Neural cell (in vitro differentiated cells): ENCODE measurements at regions not wholly inside any gene's neighbourhood (a gene's known extent, or its start where the extent isn't known, plus 50 kb on each side); places are given as distances from the start of the nearest gene placed in this dataset.

Experiments
- H2AFZ ChIP-seq: fragments of 200-600, 300-800 bp; sonication (generic), shearing (Covaris generic); 2 replicates; pipeline ENCODE4 v1.6.0; 2014; ENCODE audit warnings: low read depth, mild to moderate bottlenecking, antibody characterized with exemption, low read length, moderate library complexity
- H3F3A ChIP-seq: fragments of 200-600 bp; shearing (Covaris generic); 2 replicates; pipeline ENCODE4 v1.6.1; 2016; ENCODE audit warnings: mild to moderate bottlenecking, moderate library complexity, mixed read lengths, antibody characterized with exemption, low read length; ENCODE audit not compliant: insufficient read depth, poor library complexity, severe bottlenecking
- H3K27ac ChIP-seq: fragments of 200-600, 300-800 bp; sonication (generic), shearing (Covaris generic); 2 replicates; pipeline ENCODE4 v1.5.1; 2014; ENCODE audit warnings: mild to moderate bottlenecking, low read length, moderate library complexity
- H3K27me3 ChIP-seq: fragments of 300-800, 200-600 bp; sonication (generic), shearing (Covaris generic); 2 replicates; pipeline ENCODE4 v1.6.0; 2014; ENCODE audit warnings: mild to moderate bottlenecking, low read depth, low read length, moderate library complexity; ENCODE audit not compliant: insufficient read depth
- H3K36me3 ChIP-seq: fragments of 300-800, 200-600 bp; sonication (generic), shearing (Covaris generic); 2 replicates; pipeline ENCODE4 v1.5.1; 2014; ENCODE audit warnings: mild to moderate bottlenecking, antibody characterized with exemption, low read length, moderate library complexity; ENCODE audit not compliant: insufficient read depth
- H3K4me2 ChIP-seq: fragments of 300-800, 200-600 bp; sonication (generic), shearing (Covaris generic); 2 replicates; pipeline ENCODE4 v1.6.0; 2014; ENCODE audit warnings: mild to moderate bottlenecking, low read length
- H3K4me3 ChIP-seq: fragments of 300-800, 200-600 bp; sonication (generic), shearing (Covaris generic); 2 replicates; pipeline ENCODE4 v1.5.1; 2014; ENCODE audit warnings: mild to moderate bottlenecking, low read length, moderate library complexity
- H3K79me2 ChIP-seq: fragments of 200-600 bp; shearing (Covaris generic); replicated peaks from 2 replicates; pipeline ENCODE4 v1.6.0; 2014; ENCODE audit warnings: mild to moderate bottlenecking, low read length, moderate library complexity; ENCODE audit not compliant: insufficient read depth
- H3K9ac ChIP-seq: fragments of 300-800, 200-600 bp; sonication (generic), shearing (Covaris generic); 2 replicates; pipeline ENCODE4 v1.6.1; 2016; ENCODE audit warnings: mild to moderate bottlenecking, low read length, mixed read lengths
- H3K9me2 ChIP-seq: fragments of 200-600 bp; shearing (Covaris generic); 2 replicates; pipeline ENCODE4 v1.6.1; 2016; ENCODE audit warnings: mild to moderate bottlenecking, low read length, mixed read lengths; ENCODE audit not compliant: insufficient read depth
- H3K9me3 ChIP-seq: fragments of 200-600, 300-800 bp; sonication (generic), shearing (Covaris generic); 2 replicates; pipeline ENCODE4 v1.6.1; 2016; ENCODE audit warnings: mild to moderate bottlenecking, mixed run types, low read length, moderate library complexity, mixed read lengths
- H4K20me1 ChIP-seq: fragments of 200-600 bp; shearing (Covaris generic); 2 replicates; pipeline ENCODE4 v1.6.1; 2016; ENCODE audit warnings: mild to moderate bottlenecking, mixed run types; ENCODE audit not compliant: insufficient read depth
- EP300 ChIP-seq: fragments of 450-650 bp; conservative IDR thresholded peaks from 2 replicates; pipeline ENCODE4 v1.6.1; 2014; ENCODE audit warnings: antibody characterized with exemption, mild to moderate bottlenecking, moderate library complexity; ENCODE audit not compliant: poor library complexity, severe bottlenecking
- EZH2 ChIP-seq: fragments of 200-600, 300-800 bp; shearing (Covaris generic), sonication (generic); IDR thresholded peaks from 2 replicates; pipeline ENCODE4 v1.6.1; 2014; ENCODE audit warnings: antibody characterized with exemption, low read length, borderline replicate concordance, mild to moderate bottlenecking; ENCODE audit not compliant: insufficient read depth, poor library complexity, severe bottlenecking
- MXI1 ChIP-seq: fragments of 450-650 bp; conservative IDR thresholded peaks from 2 replicates; pipeline ENCODE4 v1.6.1; 2014; ENCODE audit warnings: antibody characterized with exemption, mild to moderate bottlenecking; ENCODE audit not compliant: poor library complexity, severe bottlenecking
- POLR2AphosphoS5 ChIP-seq: IDR thresholded peaks from 2 replicates; pipeline ENCODE4 v1.6.1; 2012
- RAD21 ChIP-seq: fragments of 450-650 bp; conservative IDR thresholded peaks from 2 replicates; pipeline ENCODE4 v1.6.1; 2014; ENCODE audit warnings: antibody characterized with exemption, mild to moderate bottlenecking, moderate library complexity
- SMC3 ChIP-seq: fragments of 450-650 bp; conservative IDR thresholded peaks from 2 replicates; pipeline ENCODE4 v1.6.1; 2014; ENCODE audit warnings: antibody characterized with exemption, mild to moderate bottlenecking, moderate library complexity; ENCODE audit not compliant: poor library complexity
- TAF1 ChIP-seq: IDR thresholded peaks from 2 replicates; pipeline ENCODE4 v1.6.1; 2012; ENCODE audit warnings: low read depth
- TF ChIP-seq, protein P1 (sequence below): fragments of 450-650 bp; IDR thresholded peaks from 2 replicates; pipeline ENCODE4 v1.5.1; 2014; ENCODE audit warnings: antibody characterized with exemption, mild to moderate bottlenecking, moderate library complexity; ENCODE audit not compliant: poor library complexity, severe bottlenecking
- TF ChIP-seq, protein P2 (sequence below): IDR thresholded peaks from 2 replicates; pipeline ENCODE4 v1.6.1; 2012; ENCODE audit warnings: borderline replicate concordance

DNA sequence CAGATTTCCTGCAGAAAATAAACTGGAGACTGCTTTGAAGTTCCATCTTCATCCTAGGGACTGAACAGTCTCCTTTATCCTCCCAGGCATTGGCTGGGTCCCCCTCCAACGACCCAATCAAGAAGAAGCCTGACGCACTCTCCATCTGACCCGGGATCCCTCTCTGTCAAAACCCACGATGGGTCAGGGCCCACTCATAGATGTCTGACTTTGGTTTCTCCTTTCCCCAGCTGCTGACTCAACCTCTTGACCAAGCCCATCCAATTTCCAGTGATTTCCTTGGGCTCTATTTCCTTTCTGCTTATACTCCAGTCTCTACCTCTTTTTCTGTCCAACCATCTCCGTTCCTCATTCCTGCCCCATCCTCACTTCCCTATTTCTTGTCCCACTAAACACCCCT lies 189.7 kb downstream of the MIAT start:
- Histone ChIP-seq H3K27ac (no peak overlapping the region), H3K9ac (no peak overlapping the region), H3K79me2 (no peaks in the 10 kb centered on the region), H3K36me3 (no peaks in the 10 kb centered on the region), H3K4me2 (no peak overlapping the region), H3K9me3 (no peaks in the 10 kb centered on the region), H3K27me3 (no peaks in the 10 kb centered on the region), H3K9me2 (no peaks in the 10 kb centered on the region), H3K4me3 (no peak overlapping the region), H3F3A (no peaks in the 10 kb centered on the region), H4K20me1 (no peaks in the 10 kb centered on the region), H2AFZ (no peak overlapping the region)
- TF ChIP-seq EP300 (no peak), MXI1 (no peak), EZH2 (no peak), POLR2AphosphoS5 (no peak), SMC3 (no peak), RAD21 (no peak), TAF1 (no peak)
- TF ChIP-seq, protein P1, sequence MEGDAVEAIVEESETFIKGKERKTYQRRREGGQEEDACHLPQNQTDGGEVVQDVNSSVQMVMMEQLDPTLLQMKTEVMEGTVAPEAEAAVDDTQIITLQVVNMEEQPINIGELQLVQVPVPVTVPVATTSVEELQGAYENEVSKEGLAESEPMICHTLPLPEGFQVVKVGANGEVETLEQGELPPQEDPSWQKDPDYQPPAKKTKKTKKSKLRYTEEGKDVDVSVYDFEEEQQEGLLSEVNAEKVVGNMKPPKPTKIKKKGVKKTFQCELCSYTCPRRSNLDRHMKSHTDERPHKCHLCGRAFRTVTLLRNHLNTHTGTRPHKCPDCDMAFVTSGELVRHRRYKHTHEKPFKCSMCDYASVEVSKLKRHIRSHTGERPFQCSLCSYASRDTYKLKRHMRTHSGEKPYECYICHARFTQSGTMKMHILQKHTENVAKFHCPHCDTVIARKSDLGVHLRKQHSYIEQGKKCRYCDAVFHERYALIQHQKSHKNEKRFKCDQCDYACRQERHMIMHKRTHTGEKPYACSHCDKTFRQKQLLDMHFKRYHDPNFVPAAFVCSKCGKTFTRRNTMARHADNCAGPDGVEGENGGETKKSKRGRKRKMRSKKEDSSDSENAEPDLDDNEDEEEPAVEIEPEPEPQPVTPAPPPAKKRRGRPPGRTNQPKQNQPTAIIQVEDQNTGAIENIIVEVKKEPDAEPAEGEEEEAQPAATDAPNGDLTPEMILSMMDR: no peak
- TF ChIP-seq, protein P2, sequence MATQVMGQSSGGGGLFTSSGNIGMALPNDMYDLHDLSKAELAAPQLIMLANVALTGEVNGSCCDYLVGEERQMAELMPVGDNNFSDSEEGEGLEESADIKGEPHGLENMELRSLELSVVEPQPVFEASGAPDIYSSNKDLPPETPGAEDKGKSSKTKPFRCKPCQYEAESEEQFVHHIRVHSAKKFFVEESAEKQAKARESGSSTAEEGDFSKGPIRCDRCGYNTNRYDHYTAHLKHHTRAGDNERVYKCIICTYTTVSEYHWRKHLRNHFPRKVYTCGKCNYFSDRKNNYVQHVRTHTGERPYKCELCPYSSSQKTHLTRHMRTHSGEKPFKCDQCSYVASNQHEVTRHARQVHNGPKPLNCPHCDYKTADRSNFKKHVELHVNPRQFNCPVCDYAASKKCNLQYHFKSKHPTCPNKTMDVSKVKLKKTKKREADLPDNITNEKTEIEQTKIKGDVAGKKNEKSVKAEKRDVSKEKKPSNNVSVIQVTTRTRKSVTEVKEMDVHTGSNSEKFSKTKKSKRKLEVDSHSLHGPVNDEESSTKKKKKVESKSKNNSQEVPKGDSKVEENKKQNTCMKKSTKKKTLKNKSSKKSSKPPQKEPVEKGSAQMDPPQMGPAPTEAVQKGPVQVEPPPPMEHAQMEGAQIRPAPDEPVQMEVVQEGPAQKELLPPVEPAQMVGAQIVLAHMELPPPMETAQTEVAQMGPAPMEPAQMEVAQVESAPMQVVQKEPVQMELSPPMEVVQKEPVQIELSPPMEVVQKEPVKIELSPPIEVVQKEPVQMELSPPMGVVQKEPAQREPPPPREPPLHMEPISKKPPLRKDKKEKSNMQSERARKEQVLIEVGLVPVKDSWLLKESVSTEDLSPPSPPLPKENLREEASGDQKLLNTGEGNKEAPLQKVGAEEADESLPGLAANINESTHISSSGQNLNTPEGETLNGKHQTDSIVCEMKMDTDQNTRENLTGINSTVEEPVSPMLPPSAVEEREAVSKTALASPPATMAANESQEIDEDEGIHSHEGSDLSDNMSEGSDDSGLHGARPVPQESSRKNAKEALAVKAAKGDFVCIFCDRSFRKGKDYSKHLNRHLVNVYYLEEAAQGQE: no peak

DNA sequence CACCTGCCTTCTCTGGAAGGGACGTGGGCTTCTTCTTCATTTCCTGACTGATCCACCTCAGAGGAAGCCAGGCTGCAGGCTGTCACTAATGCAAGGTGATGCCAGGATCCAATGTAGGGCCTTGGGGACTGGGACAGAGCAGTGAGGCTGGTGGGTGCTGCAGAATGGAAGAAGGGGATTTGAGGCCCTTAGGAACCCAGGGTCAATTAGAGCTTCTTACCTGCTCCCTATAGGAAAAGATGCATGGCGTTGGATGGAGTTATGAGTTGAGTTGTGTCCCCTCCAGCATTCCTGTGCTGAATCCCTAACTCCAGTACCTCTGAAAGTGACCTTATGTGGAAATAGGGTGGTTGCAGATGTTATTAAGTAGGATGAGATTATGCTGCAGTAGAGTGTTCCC lies 190.4 kb downstream of the MIAT start:
- Histone ChIP-seq H3K9me2 (no peaks in the 10 kb centered on the region), H3K4me2 (no peak overlapping the region), H3K4me3 (no peak overlapping the region), H3K9me3 (no peaks in the 10 kb centered on the region), H2AFZ (no peak overlapping the region), H4K20me1 (no peaks in the 10 kb centered on the region), H3K27ac (no peak overlapping the region), H3F3A (no peaks in the 10 kb centered on the region), H3K36me3 (no peaks in the 10 kb centered on the region), H3K79me2 (no peaks in the 10 kb centered on the region), H3K27me3 (no peaks in the 10 kb centered on the region), H3K9ac (no peak overlapping the region)
- TF ChIP-seq RAD21 (no peak), MXI1 (no peak)
- TF ChIP-seq, protein P2: no peak
